ENCODE measurements at regions not wholly inside any gene's neighbourhood (a gene's known extent, or its start where the extent isn't known, plus 50 kb on each side); places are given as distances from the start of the nearest gene placed in this dataset.

GRCh38 chr5:7190712-7191250, 205.2 kb upstream of the ADCY2 start:
- no peaks in the 10 kb centered on the region for H3K9me3 ChIP-seq (ENCODE audit: low read depth, low read length)
- H3K27me3 ChIP-seq (ENCODE audit: insufficient read depth, low read length): no peaks in the 10 kb centered on the region
- H3K4me2 ChIP-seq (ENCODE audit: insufficient read depth, low read length): no peak overlapping the region
- no peak for DNase-seq (ENCODE audit: insufficient read length, low spot score, missing footprints)
- H3K36me3 ChIP-seq (ENCODE audit: insufficient read depth, low read length): no peaks in the 10 kb centered on the region
- H4K20me1 ChIP-seq (ENCODE audit: insufficient read depth, low read length): no peaks in the 10 kb centered on the region
- TF ChIP-seq, protein P1, sequence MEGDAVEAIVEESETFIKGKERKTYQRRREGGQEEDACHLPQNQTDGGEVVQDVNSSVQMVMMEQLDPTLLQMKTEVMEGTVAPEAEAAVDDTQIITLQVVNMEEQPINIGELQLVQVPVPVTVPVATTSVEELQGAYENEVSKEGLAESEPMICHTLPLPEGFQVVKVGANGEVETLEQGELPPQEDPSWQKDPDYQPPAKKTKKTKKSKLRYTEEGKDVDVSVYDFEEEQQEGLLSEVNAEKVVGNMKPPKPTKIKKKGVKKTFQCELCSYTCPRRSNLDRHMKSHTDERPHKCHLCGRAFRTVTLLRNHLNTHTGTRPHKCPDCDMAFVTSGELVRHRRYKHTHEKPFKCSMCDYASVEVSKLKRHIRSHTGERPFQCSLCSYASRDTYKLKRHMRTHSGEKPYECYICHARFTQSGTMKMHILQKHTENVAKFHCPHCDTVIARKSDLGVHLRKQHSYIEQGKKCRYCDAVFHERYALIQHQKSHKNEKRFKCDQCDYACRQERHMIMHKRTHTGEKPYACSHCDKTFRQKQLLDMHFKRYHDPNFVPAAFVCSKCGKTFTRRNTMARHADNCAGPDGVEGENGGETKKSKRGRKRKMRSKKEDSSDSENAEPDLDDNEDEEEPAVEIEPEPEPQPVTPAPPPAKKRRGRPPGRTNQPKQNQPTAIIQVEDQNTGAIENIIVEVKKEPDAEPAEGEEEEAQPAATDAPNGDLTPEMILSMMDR (IDR thresholded peaks at IDR 0.05; ENCODE audit: extremely low read depth, low read depth, low read length): no peak
- no peaks in the 10 kb centered on the region for H3K4me1 ChIP-seq (ENCODE audit: insufficient read depth, low read length)
- no peak overlapping the region for H3K27ac ChIP-seq (ENCODE audit: low read depth, low read length)
- H3K79me2 ChIP-seq (ENCODE audit: insufficient read depth, low read length): no peaks in the 10 kb centered on the region
- no peak overlapping the region for H3K4me3 ChIP-seq (ENCODE audit: insufficient read depth, low read length)
- H2AFZ ChIP-seq (ENCODE audit: low read length): no peak overlapping the region

GRCh38 chr5:7192016-7192415, 203.9 kb upstream of the ADCY2 start:
- Histone ChIP-seq H4K20me1 (ENCODE audit: insufficient read depth, low read length) (no peaks in the 10 kb centered on the region), H3K79me2 (ENCODE audit: insufficient read depth, low read length) (no peaks in the 10 kb centered on the region), H3K4me2 (ENCODE audit: insufficient read depth, low read length) (no peak overlapping the region), H2AFZ (ENCODE audit: low read length) (no peak overlapping the region), H3K27ac (ENCODE audit: low read depth, low read length) (no peak overlapping the region), H3K4me1 (ENCODE audit: insufficient read depth, low read length) (no peaks in the 10 kb centered on the region), H3K36me3 (ENCODE audit: insufficient read depth, low read length) (no peaks in the 10 kb centered on the region), H3K27me3 (ENCODE audit: insufficient read depth, low read length) (no peaks in the 10 kb centered on the region), H3K4me3 (ENCODE audit: insufficient read depth, low read length) (no peak overlapping the region), H3K9me3 (ENCODE audit: low read depth, low read length) (no peaks in the 10 kb centered on the region)
- DNase-seq (ENCODE audit: insufficient read length, low spot score, missing footprints): no peak
- TF ChIP-seq, protein P1 (IDR thresholded peaks at IDR 0.05; ENCODE audit: extremely low read depth, low read depth, low read length): no peak

DNA sequence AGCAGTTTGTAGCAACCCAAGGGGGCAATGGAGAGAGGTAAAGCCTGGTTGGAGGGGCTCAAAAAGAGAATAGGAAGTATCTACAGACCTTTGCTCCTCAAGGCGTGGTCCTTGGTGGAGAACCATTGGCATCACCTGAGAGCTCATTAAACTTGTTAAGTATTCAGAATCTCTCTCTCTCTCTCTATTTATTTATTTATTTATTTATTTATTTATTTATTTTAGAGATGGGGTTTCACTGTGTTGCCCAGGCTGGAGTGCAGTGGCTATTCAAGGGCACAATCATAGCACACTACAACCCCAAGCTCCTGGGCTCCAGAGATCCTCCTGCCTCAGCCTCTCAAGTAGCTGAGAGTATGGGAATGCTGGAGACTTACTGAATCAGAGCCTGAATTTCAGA, 193.1 kb upstream of the ADCY2 start:
- Histone ChIP-seq H3K36me3 (ENCODE audit: insufficient read depth, low read length) (no peaks in the 10 kb centered on the region), H3K27ac (ENCODE audit: low read depth, low read length) (no peak overlapping the region), H4K20me1 (ENCODE audit: insufficient read depth, low read length) (no peaks in the 10 kb centered on the region), H2AFZ (ENCODE audit: low read length) (no peak overlapping the region), H3K79me2 (ENCODE audit: insufficient read depth, low read length) (no peaks in the 10 kb centered on the region), H3K4me3 (ENCODE audit: insufficient read depth, low read length) (no peak overlapping the region), H3K27me3 (ENCODE audit: insufficient read depth, low read length) (no peaks in the 10 kb centered on the region), H3K9me3 (ENCODE audit: low read depth, low read length) (peaks cover 5% of the 10 kb centered on the region), H3K4me2 (ENCODE audit: insufficient read depth, low read length) (no peak overlapping the region), H3K4me1 (ENCODE audit: insufficient read depth, low read length) (no peaks in the 10 kb centered on the region)
- no peak for DNase-seq (ENCODE audit: insufficient read length, low spot score, missing footprints)
- TF ChIP-seq, protein P1 (IDR thresholded peaks at IDR 0.05; ENCODE audit: extremely low read depth, low read depth, low read length): no peak

- TF ChIP-seq, protein P1 (IDR thresholded peaks at IDR 0.05; ENCODE audit: extremely low read depth, low read depth, low read length): no peak
- Histone ChIP-seq H4K20me1 (ENCODE audit: insufficient read depth, low read length) (no peaks in the 10 kb centered on the region), H3K9me3 (ENCODE audit: low read depth, low read length) (peaks cover 3% of the 10 kb centered on the region), H3K79me2 (ENCODE audit: insufficient read depth, low read length) (no peaks in the 10 kb centered on the region), H3K36me3 (ENCODE audit: insufficient read depth, low read length) (no peaks in the 10 kb centered on the region), H3K27ac (ENCODE audit: low read depth, low read length) (no peak overlapping the region), H3K4me3 (ENCODE audit: insufficient read depth, low read length) (no peak overlapping the region), H3K27me3 (ENCODE audit: insufficient read depth, low read length) (no peaks in the 10 kb centered on the region), H3K4me2 (ENCODE audit: insufficient read depth, low read length) (no peak overlapping the region), H2AFZ (ENCODE audit: low read length) (no peak overlapping the region), H3K4me1 (ENCODE audit: insufficient read depth, low read length) (no peaks in the 10 kb centered on the region)
- no peak for DNase-seq (ENCODE audit: insufficient read length, low spot score, missing footprints)
Measured at GRCh38 chr5:7207979-7208378, 188.0 kb upstream of the ADCY2 start.
